ENCODE measurements at regions not wholly inside any gene's neighbourhood (a gene's known extent, or its start where the extent isn't known, plus 50 kb on each side); places are given as distances from the start of the nearest gene placed in this dataset.

DNA sequence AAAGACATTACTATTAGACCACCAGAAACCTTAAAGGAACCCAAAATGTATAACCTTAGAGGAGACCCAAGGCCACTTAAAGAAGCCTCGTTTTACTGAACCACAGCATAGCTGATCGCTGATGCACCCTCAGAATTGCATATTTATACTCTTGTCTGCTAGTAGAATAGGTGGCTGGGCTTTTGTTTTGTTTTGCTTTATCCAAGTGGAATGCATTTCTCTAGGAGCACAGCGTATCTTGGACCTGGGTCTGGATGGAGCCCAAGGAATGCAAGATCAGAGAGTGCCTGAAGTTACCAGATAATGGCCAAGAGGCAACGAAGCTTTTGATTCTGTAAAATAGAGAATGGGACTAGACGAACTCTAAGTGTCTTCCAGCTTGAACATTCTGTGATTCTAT lies 129.2 kb upstream of the COL8A1 start:
- H3K27ac Mint-ChIP-seq = no peak overlapping the region
- no peak overlapping the region for H3K4me3 Mint-ChIP-seq (ENCODE audit: low read depth)

GRCh38 chr3:99508191-99508590 lies 130.2 kb upstream of the COL8A1 start:
- no peaks in the 10 kb centered on the region for H3K9me3 Mint-ChIP-seq (ENCODE audit: low read depth)
- peaks cover 3% of the 10 kb centered on the region for H3K27me3 Mint-ChIP-seq
- no peaks in the 10 kb centered on the region for H3K4me1 Mint-ChIP-seq (ENCODE audit: low read depth)
- H3K27ac Mint-ChIP-seq = peak overlapping the region; percentile 15
- no peak for DNase-seq (ENCODE audit: low spot score, unreplicated experiment)
- H3K4me3 Mint-ChIP-seq (ENCODE audit: low read depth) = no peak overlapping the region
- no peaks in the 10 kb centered on the region for H3K36me3 Mint-ChIP-seq (ENCODE audit: insufficient read depth)
- no peak for TF ChIP-seq CTCF (IDR thresholded peaks at IDR 0.05; ENCODE audit: unreplicated experiment)

More for the DNA sequence above, 129.2 kb upstream of the COL8A1 start:
- TF ChIP-seq CTCF (IDR thresholded peaks at IDR 0.05; ENCODE audit: unreplicated experiment) = no peak
- no peaks in the 10 kb centered on the region for H3K4me1 Mint-ChIP-seq (ENCODE audit: low read depth)
- DNase-seq (ENCODE audit: low spot score, unreplicated experiment) = no peak
- H3K27me3 Mint-ChIP-seq = peaks cover 3% of the 10 kb centered on the region
- H3K36me3 Mint-ChIP-seq (ENCODE audit: insufficient read depth) = no peaks in the 10 kb centered on the region
- H3K9me3 Mint-ChIP-seq (ENCODE audit: low read depth) = no peaks in the 10 kb centered on the region

- TF ChIP-seq CTCF (IDR thresholded peaks at IDR 0.05; ENCODE audit: unreplicated experiment) = no peak
Observed at GRCh38 chr3:99505646-99506269, 132.6 kb upstream of the COL8A1 start.

DNA sequence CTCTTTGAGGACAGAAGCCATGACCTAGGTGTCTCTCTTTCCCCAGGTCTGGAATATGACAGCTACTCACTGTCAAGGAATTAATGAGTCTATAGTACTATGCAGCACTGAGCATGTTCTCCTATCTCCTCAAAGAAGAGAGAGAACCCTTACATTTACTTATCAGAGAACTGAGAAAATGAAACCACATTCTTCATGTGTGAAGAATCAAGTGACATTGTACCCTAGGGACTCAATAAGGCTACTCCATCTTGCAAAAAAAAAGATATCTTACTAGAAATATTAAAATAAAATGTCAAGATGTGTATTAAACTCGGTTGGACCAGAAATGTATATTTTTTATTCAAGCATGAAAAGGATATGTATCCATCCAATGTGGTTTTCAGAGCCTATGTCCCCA lies 133.2 kb upstream of the COL8A1 start:
- no peak overlapping the region for H3K4me3 Mint-ChIP-seq (ENCODE audit: low read depth)
- no peaks in the 10 kb centered on the region for H3K9me3 Mint-ChIP-seq (ENCODE audit: low read depth)
- H3K27ac Mint-ChIP-seq = no peak overlapping the region
- H3K27me3 Mint-ChIP-seq = peaks cover 3% of the 10 kb centered on the region
- no peaks in the 10 kb centered on the region for H3K4me1 Mint-ChIP-seq (ENCODE audit: low read depth)
- no peak for TF ChIP-seq CTCF (IDR thresholded peaks at IDR 0.05; ENCODE audit: unreplicated experiment)
- H3K36me3 Mint-ChIP-seq (ENCODE audit: insufficient read depth) = no peaks in the 10 kb centered on the region
- no peak for DNase-seq (ENCODE audit: low spot score, unreplicated experiment)

More at GRCh38 chr3:99505646-99506269, 132.6 kb upstream of the COL8A1 start:
- DNase-seq (ENCODE audit: low spot score, unreplicated experiment) = no peak
- Mint-ChIP-seq H3K4me1 (ENCODE audit: low read depth) (no peaks in the 10 kb centered on the region), H3K36me3 (ENCODE audit: insufficient read depth) (no peaks in the 10 kb centered on the region), H3K9me3 (ENCODE audit: low read depth) (no peaks in the 10 kb centered on the region), H3K27ac (no peak overlapping the region), H3K4me3 (ENCODE audit: low read depth) (no peak overlapping the region), H3K27me3 (peaks cover 3% of the 10 kb centered on the region)

DNA sequence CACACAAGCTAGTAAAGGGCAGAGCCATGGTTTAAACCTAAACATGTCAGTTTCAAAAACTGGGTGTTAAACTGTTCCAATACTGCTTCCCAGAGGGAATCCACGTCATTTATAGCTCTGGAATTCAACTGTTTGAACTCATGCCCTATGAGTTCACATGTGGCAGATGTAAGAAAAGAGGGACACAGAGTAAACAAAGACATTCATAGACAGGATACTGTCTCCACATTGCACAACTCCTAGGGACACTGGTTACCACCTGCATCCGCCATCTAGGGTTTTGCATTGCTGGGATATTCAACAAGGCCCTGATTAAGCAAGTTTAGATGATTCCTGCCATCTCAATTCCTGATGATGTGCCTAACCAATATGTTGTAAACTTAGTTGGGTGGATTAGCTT lies 134.1 kb upstream of the COL8A1 start:
- Mint-ChIP-seq H3K27ac (no peak overlapping the region), H3K4me1 (ENCODE audit: low read depth) (no peaks in the 10 kb centered on the region), H3K4me3 (ENCODE audit: low read depth) (no peak overlapping the region), H3K27me3 (peaks cover 3% of the 10 kb centered on the region), H3K9me3 (ENCODE audit: low read depth) (no peaks in the 10 kb centered on the region), H3K36me3 (ENCODE audit: insufficient read depth) (no peaks in the 10 kb centered on the region)
- no peak for TF ChIP-seq CTCF (IDR thresholded peaks at IDR 0.05; ENCODE audit: unreplicated experiment)
- DNase-seq (ENCODE audit: low spot score, unreplicated experiment) = no peak

All from progenitor cell of endocrine pancreas (in vitro differentiated cells).